Ishikawa (cell line): ENCODE measurements at regions not wholly inside any gene's neighbourhood (a gene's known extent, or its start where the extent isn't known, plus 50 kb on each side); places are given as distances from the start of the nearest gene placed in this dataset.

Source experiments
- CEBPB ChIP-seq: IDR thresholded peaks from 2 replicates; pipeline ENCODE4 v1.6.1; 2012
- CREB1 ChIP-seq: IDR thresholded peaks from 2 replicates; pipeline ENCODE4 v1.6.1; 2012; ENCODE audit warnings: low read depth
- EGR1 ChIP-seq: IDR thresholded peaks from 2 replicates; pipeline ENCODE4 v1.6.1; 2012
- EP300 ChIP-seq: IDR thresholded peaks from 2 replicates; pipeline ENCODE4 v1.6.1; 2012; ENCODE audit warnings: borderline replicate concordance
- FOXM1 ChIP-seq: IDR thresholded peaks from 2 replicates; pipeline ENCODE4 v1.6.1; 2012; ENCODE audit warnings: low read depth, borderline replicate concordance
- NFIC ChIP-seq: IDR thresholded peaks from 2 replicates; pipeline ENCODE4 v1.6.1; 2012
- RAD21 ChIP-seq: IDR thresholded peaks from 2 replicates; pipeline ENCODE4 v1.6.1; 2012; ENCODE audit warnings: low read depth
- REST ChIP-seq: IDR thresholded peaks from 2 replicates; pipeline ENCODE4 v1.6.1; 2012; ENCODE audit warnings: low read depth, mild to moderate bottlenecking
- TAF1 ChIP-seq: IDR thresholded peaks from 2 replicates; pipeline ENCODE4 v1.6.1; 2012; ENCODE audit warnings: low read depth, mild to moderate bottlenecking
- TCF12 ChIP-seq: IDR thresholded peaks from 2 replicates; pipeline ENCODE4 v1.6.1; 2012; ENCODE audit warnings: low read depth
- TEAD4 ChIP-seq: IDR thresholded peaks from 2 replicates; pipeline ENCODE4 v1.6.1; 2012
- YY1 ChIP-seq: IDR thresholded peaks from 2 replicates; pipeline ENCODE4 v1.6.1; 2012; ENCODE audit warnings: low read depth
- ZBTB7A ChIP-seq: IDR thresholded peaks from 2 replicates; pipeline ENCODE4 v1.6.1; 2012; ENCODE audit warnings: low read depth
- TF ChIP-seq, protein P1 (sequence below): IDR thresholded peaks from 2 replicates; pipeline ENCODE4 v1.6.1; 2012
- TF ChIP-seq, protein P2 (sequence below): IDR thresholded peaks from 2 replicates; pipeline ENCODE4 v1.6.1; 2012

- TF ChIP-seq TCF12 (no peak), TAF1 (no peak), REST (no peak), NFIC (no peak), FOXM1 (no peak), RAD21 (no peak), YY1 (no peak), EGR1 (no peak), TEAD4 (no peak), CEBPB (no peak)
- TF ChIP-seq, protein P1, sequence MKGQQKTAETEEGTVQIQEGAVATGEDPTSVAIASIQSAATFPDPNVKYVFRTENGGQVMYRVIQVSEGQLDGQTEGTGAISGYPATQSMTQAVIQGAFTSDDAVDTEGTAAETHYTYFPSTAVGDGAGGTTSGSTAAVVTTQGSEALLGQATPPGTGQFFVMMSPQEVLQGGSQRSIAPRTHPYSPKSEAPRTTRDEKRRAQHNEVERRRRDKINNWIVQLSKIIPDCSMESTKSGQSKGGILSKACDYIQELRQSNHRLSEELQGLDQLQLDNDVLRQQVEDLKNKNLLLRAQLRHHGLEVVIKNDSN: no peak
- TF ChIP-seq, protein P2, sequence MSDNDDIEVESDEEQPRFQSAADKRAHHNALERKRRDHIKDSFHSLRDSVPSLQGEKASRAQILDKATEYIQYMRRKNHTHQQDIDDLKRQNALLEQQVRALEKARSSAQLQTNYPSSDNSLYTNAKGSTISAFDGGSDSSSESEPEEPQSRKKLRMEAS: no peak
Observed at GRCh38 chr5:159385536-159385935, 55.2 kb upstream of the IL12B start.

DNA sequence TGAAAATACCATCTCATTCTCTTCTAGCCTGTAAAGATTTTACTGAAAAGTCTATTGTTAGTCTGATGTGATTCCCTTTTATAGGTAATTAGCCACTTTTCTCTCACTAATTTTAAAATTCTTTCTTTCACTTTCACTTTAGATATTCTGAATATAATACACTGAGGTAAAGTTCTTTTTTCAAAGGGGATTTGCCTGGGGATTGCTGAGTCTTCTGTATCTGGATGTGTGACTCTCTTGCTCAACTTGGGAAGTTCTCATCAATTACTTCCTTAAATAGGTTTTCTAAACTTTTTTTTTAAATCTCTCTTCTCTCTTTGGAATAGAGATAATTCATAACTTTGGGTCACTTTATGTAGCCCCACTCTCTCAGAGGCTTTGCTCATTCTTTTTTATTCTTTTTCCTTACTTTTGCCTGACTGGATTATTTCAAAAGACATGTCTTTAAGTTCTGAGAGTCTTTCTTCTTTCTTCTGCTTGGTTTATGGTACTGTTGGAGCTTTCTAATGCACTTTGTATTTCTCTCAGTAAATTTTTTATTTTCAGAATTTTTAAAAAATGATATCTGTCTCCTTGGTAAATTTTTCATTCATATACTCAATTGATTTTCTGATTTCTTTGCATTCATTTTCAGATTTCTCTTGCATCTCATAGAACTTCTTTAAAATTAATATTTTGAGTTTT, 55.9 kb upstream of the IL12B start:
- no peak for TF ChIP-seq ZBTB7A
- TF ChIP-seq RAD21: no peak
- no peak for TF ChIP-seq TCF12

- TF ChIP-seq, protein P1: no peak
- TF ChIP-seq EP300 (no peak), TCF12 (no peak), TAF1 (no peak), TEAD4 (no peak), RAD21 (no peak), CREB1 (no peak), YY1 (no peak), CEBPB (no peak), FOXM1 (no peak), ZBTB7A (no peak), NFIC (no peak), EGR1 (no peak), REST (no peak)
- TF ChIP-seq, protein P2: no peak
Observed at GRCh38 chr5:159392871-159393270, 62.6 kb upstream of the IL12B start.

DNA sequence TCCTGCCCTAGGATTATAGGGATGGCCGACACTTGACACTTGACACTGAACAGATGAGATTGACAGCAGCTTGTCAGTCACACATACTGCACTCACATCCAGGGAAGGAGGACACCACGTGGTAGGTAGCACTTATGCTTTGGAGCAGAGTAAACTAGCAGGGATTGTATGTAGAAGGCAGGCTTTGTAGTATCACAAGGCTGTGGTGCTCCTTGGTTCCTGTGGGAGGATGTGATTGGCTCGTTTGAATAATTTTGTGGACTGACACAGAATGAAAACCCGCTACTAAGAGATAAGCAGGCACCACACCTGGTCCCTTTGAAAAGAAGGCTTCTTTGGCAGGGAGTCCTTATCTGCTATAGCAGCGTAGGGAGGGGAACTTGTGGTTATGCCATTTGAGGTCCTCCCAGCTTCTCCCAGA, 63.6 kb upstream of the IL12B start:
- TF ChIP-seq NFIC: no peak
- no peak for TF ChIP-seq EGR1
- no peak for TF ChIP-seq CEBPB
- TF ChIP-seq REST: no peak
- TF ChIP-seq, protein P1: no peak
- no peak for TF ChIP-seq EP300
- TF ChIP-seq ZBTB7A: no peak
- no peak for TF ChIP-seq FOXM1
- no peak for TF ChIP-seq RAD21
- TF ChIP-seq TEAD4: no peak
- no peak for TF ChIP-seq YY1
- no peak for TF ChIP-seq TCF12
- TF ChIP-seq, protein P2: no peak
- TF ChIP-seq TAF1: no peak
- TF ChIP-seq CREB1: no peak
